ENCODE measurements at regions not wholly inside any gene's neighbourhood (a gene's known extent, or its start where the extent isn't known, plus 50 kb on each side); places are given as distances from the start of the nearest gene placed in this dataset.
"Not testable (repeated sequence)": the region's sequence is repeated elsewhere in the genome, so short reads cannot be mapped to it uniquely, and the experiment has no call there.

GRCh38 chr2:8368463-8368862 is 313.4 kb upstream of the ID2 start:
- no peak for DNase-seq (ENCODE audit: low read depth in 2 of 2)

GRCh38 chr2:8369522-8369921 is 312.3 kb upstream of the ID2 start:
- no peak for DNase-seq (ENCODE audit: low read depth in 2 of 2)

GRCh38 chr2:8370258-8370802 is 311.5 kb upstream of the ID2 start:
- no peak for DNase-seq (ENCODE audit: low read depth in 2 of 2)

- no peak for DNase-seq (ENCODE audit: low read depth in 2 of 2)
Measured at GRCh38 chr2:8371653-8372052, 310.2 kb upstream of the ID2 start.

- no peak for DNase-seq (ENCODE audit: low read depth in 2 of 2)
Measured at GRCh38 chr2:8374782-8375181, 307.1 kb upstream of the ID2 start.

- DNase-seq (ENCODE audit: low read depth in 2 of 2), result no peak
Measured at GRCh38 chr2:8376603-8377410, 305.0 kb upstream of the ID2 start.

- no peak for DNase-seq (ENCODE audit: low read depth in 2 of 2)
Measured at GRCh38 chr2:8378016-8378810, 303.6 kb upstream of the ID2 start.

GRCh38 chr2:8379128-8379527 is 302.7 kb upstream of the ID2 start:
- DNase-seq (ENCODE audit: low read depth in 2 of 2), result no peak

- no peak for DNase-seq (ENCODE audit: low read depth in 2 of 2)
Measured at GRCh38 chr2:8379549-8379948, 302.3 kb upstream of the ID2 start.

- DNase-seq (ENCODE audit: low read depth in 2 of 2), result no peak
Measured at GRCh38 chr2:8380026-8380425, 301.8 kb upstream of the ID2 start.

GRCh38 chr2:8380566-8380965 is 301.3 kb upstream of the ID2 start:
- DNase-seq (ENCODE audit: low read depth in 2 of 2), result no peak

GRCh38 chr2:8382485-8382884 is 299.4 kb upstream of the ID2 start:
- DNase-seq (ENCODE audit: low read depth in 2 of 2), result no peak

GRCh38 chr2:8386748-8387147 is 295.1 kb upstream of the ID2 start:
- DNase-seq (ENCODE audit: low read depth in 2 of 2), result not testable (repeated sequence)

- DNase-seq (ENCODE audit: low read depth in 2 of 2), result no peak
Measured at GRCh38 chr2:8388781-8389180, 293.1 kb upstream of the ID2 start.

- no peak for DNase-seq (ENCODE audit: low read depth in 2 of 2)
Measured at GRCh38 chr2:8389431-8390108, 292.3 kb upstream of the ID2 start.

GRCh38 chr2:8391126-8391525 is 290.7 kb upstream of the ID2 start:
- DNase-seq (ENCODE audit: low read depth in 2 of 2), result no peak

GRCh38 chr2:8391584-8391983 is 290.3 kb upstream of the ID2 start:
- DNase-seq (ENCODE audit: low read depth in 2 of 2), result no peak

GRCh38 chr2:8392098-8392866 is 289.6 kb upstream of the ID2 start:
- DNase-seq (ENCODE audit: low read depth in 2 of 2), result no peak

GRCh38 chr2:8393506-8393905 is 288.4 kb upstream of the ID2 start:
- DNase-seq (ENCODE audit: low read depth in 2 of 2), result no peak

GRCh38 chr2:8394131-8394530 is 287.7 kb upstream of the ID2 start:
- no peak for DNase-seq (ENCODE audit: low read depth in 2 of 2)

- no peak for DNase-seq (ENCODE audit: low read depth in 2 of 2)
Measured at GRCh38 chr2:8394569-8395359, 287.1 kb upstream of the ID2 start.

Measured in activated CD8-positive, alpha-beta memory T cell treated with anti-CD3 and anti-CD28 coated beads for 4 hours (primary cell).